CD4-positive, CD25-positive, alpha-beta regulatory T cell (primary cell): ENCODE measurements at regions not wholly inside any gene's neighbourhood (a gene's known extent, or its start where the extent isn't known, plus 50 kb on each side); places are given as distances from the start of the nearest gene placed in this dataset.

Experiments
- ATAC-seq, 2 donors: fragments of 150-1000 bp; cut with Tn5 transposase; one replicate each; pipeline ENCODE4 v1.10.0; 2021; ENCODE audit warnings: low read depth in 2 of 2, moderate number of reproducible peaks in 2 of 2, moderate library complexity in 1 of 2
- DNase-seq, 3 donors: peaks; one replicate each; pipeline versions ENCODE4 v3.0.0 to v3.0.0-alpha.2; 2012 to 2022; ENCODE audit warnings: mixed read lengths in 1 of 3
- H3K27ac ChIP-seq: one replicate; pipeline ENCODE4 v1.7.0; 2013; ENCODE audit warnings: mild to moderate bottlenecking, low read length; ENCODE audit not compliant: insufficient read depth, poor library complexity, severe bottlenecking
- H3K27me3 ChIP-seq: one replicate; pipeline ENCODE4 v1.7.0; 2013; ENCODE audit warnings: low read length; ENCODE audit not compliant: control insufficient read depth, insufficient read depth
- H3K36me3 ChIP-seq: one replicate; pipeline ENCODE4 v1.7.0; 2013; ENCODE audit warnings: mild to moderate bottlenecking, low read length, moderate library complexity; ENCODE audit not compliant: control insufficient read depth, insufficient read depth
- H3K4me1 ChIP-seq: 2 replicates; pipeline ENCODE4 v1.7.0; 2013; ENCODE audit warnings: mild to moderate bottlenecking, low read length; ENCODE audit not compliant: insufficient read depth, control insufficient read depth, poor library complexity, severe bottlenecking
- H3K4me3 ChIP-seq: one replicate; pipeline ENCODE4 v1.7.0; 2013; ENCODE audit warnings: low read depth, mild to moderate bottlenecking, low read length, moderate library complexity
- H3K9me3 ChIP-seq, 2 experiments: 1 replicate in 1 of 2; 2 replicates in 1 of 2; pipeline ENCODE4 v1.7.0; 2013; ENCODE audit warnings: low read length in 2 of 2, mild to moderate bottlenecking in 1 of 2, moderate library complexity in 1 of 2; ENCODE audit not compliant: control insufficient read depth in 2 of 2
- H3K27ac Mint-ChIP-seq, 3 donors: one replicate each; pipeline ENCODE4 v1.8.0; 2020 to 2022; ENCODE audit warnings: mild to moderate bottlenecking in 3 of 3, mixed read lengths in 3 of 3, moderate library complexity in 2 of 3
- H3K27me3 Mint-ChIP-seq: one replicate; pipeline ENCODE4 v1.8.0; 2022; ENCODE audit warnings: mild to moderate bottlenecking, mixed read lengths
- H3K36me3 Mint-ChIP-seq: one replicate; pipeline ENCODE4 v1.8.0; 2020; ENCODE audit warnings: mixed read lengths
- H3K4me1 Mint-ChIP-seq, 4 donors: one replicate each; pipeline ENCODE4 v1.8.0; 2020 to 2022; ENCODE audit warnings: mixed read lengths in 4 of 4, mild to moderate bottlenecking in 1 of 4
- H3K4me3 Mint-ChIP-seq, 4 donors: one replicate each; pipeline ENCODE4 v1.8.0; 2020 to 2022; ENCODE audit warnings: mild to moderate bottlenecking in 4 of 4, mixed read lengths in 4 of 4, moderate library complexity in 3 of 4
- H3K9me3 Mint-ChIP-seq, 7 donors: one replicate each; pipeline ENCODE4 v1.8.0; 2020 to 2022; ENCODE audit warnings: mixed read lengths in 7 of 7, mild to moderate bottlenecking in 3 of 7, moderate library complexity in 2 of 7

- Histone ChIP-seq H3K27ac (no peak overlapping the region), H3K36me3 (no peaks in the 10 kb centered on the region), H3K9me3 (peaks cover 0 to 5% of the 10 kb centered on the region in 2 experiments), H3K4me3 (no peak overlapping the region), H3K27me3 (no peaks in the 10 kb centered on the region), H3K4me1 (no peaks in the 10 kb centered on the region)
- Mint-ChIP-seq H3K4me3 (no peak overlapping the region), H3K27ac (no peak overlapping the region), H3K9me3 (peaks cover 3 to 14% (median 4%) of the 10 kb centered on the region in 7 donors), H3K4me1 (no peaks in the 10 kb centered on the region), H3K36me3 (no peaks in the 10 kb centered on the region), H3K27me3 (no peaks in the 10 kb centered on the region)
- DNase-seq (no peak), ATAC-seq (no peak)
Observed at GRCh38 chr4:31005037-31005436, 284.9 kb downstream of the PCDH7 start.

- ATAC-seq (no peak), DNase-seq (no peak)
- no peak overlapping the region for H3K27ac Mint-ChIP-seq
- no peak overlapping the region for H3K4me3 Mint-ChIP-seq
- Histone ChIP-seq H3K36me3 (no peaks in the 10 kb centered on the region), H3K4me3 (no peak overlapping the region), H3K9me3 (peaks cover 0 to 5% of the 10 kb centered on the region in 2 experiments), H3K27me3 (no peaks in the 10 kb centered on the region), H3K4me1 (no peaks in the 10 kb centered on the region), H3K27ac (no peak overlapping the region)
- peaks cover 2 to 19% (median 5%) of the 10 kb centered on the region in 7 donors for H3K9me3 Mint-ChIP-seq
- H3K4me1 Mint-ChIP-seq = no peaks in the 10 kb centered on the region
- H3K27me3 Mint-ChIP-seq = no peaks in the 10 kb centered on the region
- no peaks in the 10 kb centered on the region for H3K36me3 Mint-ChIP-seq
Observed at GRCh38 chr4:31007858-31008257, 287.7 kb downstream of the PCDH7 start.

- Mint-ChIP-seq H3K36me3 (no peaks in the 10 kb centered on the region), H3K4me3 (no peak overlapping the region), H3K27me3 (no peaks in the 10 kb centered on the region), H3K27ac (no peak overlapping the region), H3K9me3 (peaks cover 2 to 11% (median 5%) of the 10 kb centered on the region in 7 donors), H3K4me1 (no peaks in the 10 kb centered on the region)
- ATAC-seq (no peak), DNase-seq (no peak)
- no peaks in the 10 kb centered on the region for H3K4me1 ChIP-seq
- H3K4me3 ChIP-seq = no peak overlapping the region
- H3K27ac ChIP-seq = no peak overlapping the region
- H3K27me3 ChIP-seq = no peaks in the 10 kb centered on the region
- no peaks in the 10 kb centered on the region for H3K36me3 ChIP-seq
- no peaks in the 10 kb centered on the region for H3K9me3 ChIP-seq
Observed at GRCh38 chr4:31009926-31010325, 289.8 kb downstream of the PCDH7 start.

- Mint-ChIP-seq H3K4me1 (no peaks in the 10 kb centered on the region), H3K4me3 (no peak overlapping the region), H3K27ac (no peak overlapping the region), H3K9me3 (peaks cover 0 to 9% (median 5%) of the 10 kb centered on the region in 7 donors), H3K36me3 (no peaks in the 10 kb centered on the region), H3K27me3 (no peaks in the 10 kb centered on the region)
- DNase-seq (no peak), ATAC-seq (no peak)
- Histone ChIP-seq H3K36me3 (no peaks in the 10 kb centered on the region), H3K27me3 (no peaks in the 10 kb centered on the region), H3K4me1 (no peaks in the 10 kb centered on the region), H3K9me3 (no peaks in the 10 kb centered on the region), H3K27ac (no peak overlapping the region), H3K4me3 (no peak overlapping the region)
Observed at GRCh38 chr4:31015123-31015522, 295.0 kb downstream of the PCDH7 start.

- Mint-ChIP-seq H3K36me3 (no peaks in the 10 kb centered on the region), H3K9me3 (peaks cover 0 to 9% (median 3%) of the 10 kb centered on the region in 7 donors), H3K27ac (no peak overlapping the region), H3K4me1 (no peaks in the 10 kb centered on the region), H3K4me3 (no peak overlapping the region), H3K27me3 (no peaks in the 10 kb centered on the region)
- DNase-seq (no peak), ATAC-seq (no peak)
- no peaks in the 10 kb centered on the region for H3K27me3 ChIP-seq
- no peak overlapping the region for H3K4me3 ChIP-seq
- H3K36me3 ChIP-seq = no peaks in the 10 kb centered on the region
- H3K27ac ChIP-seq = no peak overlapping the region
- no peaks in the 10 kb centered on the region for H3K4me1 ChIP-seq
- peaks cover 0 to 3% of the 10 kb centered on the region in 2 experiments for H3K9me3 ChIP-seq
Observed at GRCh38 chr4:31016322-31017061, 296.3 kb downstream of the PCDH7 start.

GRCh38 chr4:31020363-31020762 lies 300.2 kb downstream of the PCDH7 start:
- Mint-ChIP-seq H3K4me1 (no peaks in the 10 kb centered on the region), H3K27ac (no peak overlapping the region)
- no peak for ATAC-seq

GRCh38 chr4:31021008-31021407 lies 300.8 kb downstream of the PCDH7 start:
- no peaks in the 10 kb centered on the region for H3K4me1 ChIP-seq
- Mint-ChIP-seq H3K36me3 (no peaks in the 10 kb centered on the region), H3K27ac (no peak overlapping the region), H3K4me3 (no peak overlapping the region), H3K9me3 (peaks cover 2 to 14% (median 8%) of the 10 kb centered on the region in 7 donors), H3K27me3 (no peaks in the 10 kb centered on the region), H3K4me1 (no peaks in the 10 kb centered on the region)
- H3K27ac ChIP-seq = no peak overlapping the region
- no peak overlapping the region for H3K4me3 ChIP-seq
- ATAC-seq (no peak), DNase-seq (no peak)
- no peaks in the 10 kb centered on the region for H3K27me3 ChIP-seq
- H3K36me3 ChIP-seq = no peaks in the 10 kb centered on the region
- H3K9me3 ChIP-seq = peaks cover 3% of the 10 kb centered on the region in 2 experiments

More at GRCh38 chr4:31020363-31020762, 300.2 kb downstream of the PCDH7 start:
- Histone ChIP-seq H3K4me1 (no peaks in the 10 kb centered on the region), H3K27ac (no peak overlapping the region), H3K27me3 (no peaks in the 10 kb centered on the region), H3K9me3 (peaks cover 3% of the 10 kb centered on the region in 2 experiments), H3K36me3 (no peaks in the 10 kb centered on the region), H3K4me3 (no peak overlapping the region)
- Mint-ChIP-seq H3K9me3 (peaks cover 2 to 13% (median 8%) of the 10 kb centered on the region in 7 donors), H3K36me3 (no peaks in the 10 kb centered on the region), H3K27me3 (no peaks in the 10 kb centered on the region), H3K4me3 (no peak overlapping the region)
- no peak for DNase-seq

GRCh38 chr4:31022702-31023101 lies 302.5 kb downstream of the PCDH7 start:
- H3K36me3 Mint-ChIP-seq = no peaks in the 10 kb centered on the region
- ATAC-seq = no peak
- no peaks in the 10 kb centered on the region for H3K4me1 Mint-ChIP-seq
- Histone ChIP-seq H3K36me3 (no peaks in the 10 kb centered on the region), H3K4me3 (no peak overlapping the region), H3K9me3 (peaks cover 3% of the 10 kb centered on the region in 2 experiments), H3K4me1 (no peaks in the 10 kb centered on the region), H3K27ac (no peak overlapping the region), H3K27me3 (no peaks in the 10 kb centered on the region)
- no peak overlapping the region for H3K4me3 Mint-ChIP-seq
- H3K9me3 Mint-ChIP-seq = peaks cover 2 to 21% (median 6%) of the 10 kb centered on the region in 7 donors
- no peak for DNase-seq
- no peak overlapping the region for H3K27ac Mint-ChIP-seq
- no peaks in the 10 kb centered on the region for H3K27me3 Mint-ChIP-seq
